Effector memory CD4-positive, alpha-beta T cell (primary cell): ENCODE measurements at regions not wholly inside any gene's neighbourhood (a gene's known extent, or its start where the extent isn't known, plus 50 kb on each side); places are given as distances from the start of the nearest gene placed in this dataset.
"Not testable (repeated sequence)": the region's sequence is repeated elsewhere in the genome, so short reads cannot be mapped to it uniquely, and the experiment has no call there.

ENCODE experiments used
- DNase-seq, 3 donors: peaks; one replicate each; pipeline ENCODE4 v3.0.0-alpha.2; 2020
- H3K27ac ChIP-seq: 2 replicates; pipeline ENCODE4 v1.7.0; 2013; ENCODE audit warnings: mild to moderate bottlenecking, low read length, moderate library complexity; ENCODE audit not compliant: insufficient read depth, poor library complexity, severe bottlenecking
- H3K27me3 ChIP-seq: replicated peaks from 2 replicates; pipeline ENCODE4 v1.7.0; 2013; ENCODE audit warnings: mild to moderate bottlenecking, low read length; ENCODE audit not compliant: insufficient read depth, control insufficient read depth, poor library complexity, severe bottlenecking
- H3K36me3 ChIP-seq: 2 replicates; pipeline ENCODE4 v1.7.0; 2013; ENCODE audit warnings: mild to moderate bottlenecking, low read length, moderate library complexity; ENCODE audit not compliant: control insufficient read depth, insufficient read depth
- H3K4me1 ChIP-seq: 2 replicates; pipeline ENCODE4 v1.7.0; 2013; ENCODE audit warnings: low read length, mild to moderate bottlenecking; ENCODE audit not compliant: control insufficient read depth, insufficient read depth, poor library complexity, severe bottlenecking
- H3K4me3 ChIP-seq: 2 replicates; pipeline ENCODE4 v1.7.0; 2013; ENCODE audit warnings: low read length, low read depth, mild to moderate bottlenecking; ENCODE audit not compliant: insufficient read depth, poor library complexity, severe bottlenecking
- H3K9me3 ChIP-seq: 2 replicates; pipeline ENCODE4 v1.7.0; 2013; ENCODE audit warnings: mild to moderate bottlenecking, low read length, moderate library complexity; ENCODE audit not compliant: control insufficient read depth

GRCh38 chr6:21781128-21781527, 187.6 kb downstream of the SOX4 start:
- H3K27ac ChIP-seq = no peak overlapping the region
- no peaks in the 10 kb centered on the region for H3K4me1 ChIP-seq
- H3K9me3 ChIP-seq = no peaks in the 10 kb centered on the region
- no peaks in the 10 kb centered on the region for H3K36me3 ChIP-seq
- DNase-seq = no peak
- no peaks in the 10 kb centered on the region for H3K27me3 ChIP-seq
- no peak overlapping the region for H3K4me3 ChIP-seq

- no peak for DNase-seq
- no peaks in the 10 kb centered on the region for H3K9me3 ChIP-seq
- no peaks in the 10 kb centered on the region for H3K4me1 ChIP-seq
- no peaks in the 10 kb centered on the region for H3K36me3 ChIP-seq
- H3K4me3 ChIP-seq = no peak overlapping the region
- no peaks in the 10 kb centered on the region for H3K27me3 ChIP-seq
- H3K27ac ChIP-seq = no peak overlapping the region
These were observed 191.6 kb downstream of the SOX4 start for GRCh38 chr6:21785164-21785563.

- no peak for DNase-seq
- no peaks in the 10 kb centered on the region for H3K36me3 ChIP-seq
- no peaks in the 10 kb centered on the region for H3K4me1 ChIP-seq
- no peaks in the 10 kb centered on the region for H3K9me3 ChIP-seq
- no peak overlapping the region for H3K27ac ChIP-seq
- no peak overlapping the region for H3K4me3 ChIP-seq
- no peaks in the 10 kb centered on the region for H3K27me3 ChIP-seq
These were observed 197.5 kb downstream of the SOX4 start for GRCh38 chr6:21791056-21791455.

GRCh38 chr6:21791581-21791980, 198.0 kb downstream of the SOX4 start:
- no peak for DNase-seq
- no peaks in the 10 kb centered on the region for H3K36me3 ChIP-seq
- H3K4me1 ChIP-seq = no peaks in the 10 kb centered on the region
- H3K9me3 ChIP-seq = no peaks in the 10 kb centered on the region
- no peak overlapping the region for H3K4me3 ChIP-seq
- no peaks in the 10 kb centered on the region for H3K27me3 ChIP-seq
- no peak overlapping the region for H3K27ac ChIP-seq

GRCh38 chr6:21792177-21792576, 198.6 kb downstream of the SOX4 start:
- Histone ChIP-seq H3K4me3 (no peak overlapping the region), H3K4me1 (no peaks in the 10 kb centered on the region), H3K27me3 (no peaks in the 10 kb centered on the region), H3K27ac (no peak overlapping the region), H3K9me3 (no peaks in the 10 kb centered on the region), H3K36me3 (no peaks in the 10 kb centered on the region)
- DNase-seq = no peak

- H3K4me1 ChIP-seq, H3K27me3 ChIP-seq, H3K36me3 ChIP-seq, DNase-seq, H3K27ac ChIP-seq, H3K4me3 ChIP-seq, H3K9me3 ChIP-seq: not testable (repeated sequence)
These were observed 203.4 kb downstream of the SOX4 start for GRCh38 chr6:21796979-21797378.

- Histone ChIP-seq H3K4me1 (no peaks in the 10 kb centered on the region), H3K9me3 (no peaks in the 10 kb centered on the region), H3K27me3 (no peaks in the 10 kb centered on the region), H3K4me3 (no peak overlapping the region), H3K27ac (no peak overlapping the region), H3K36me3 (no peaks in the 10 kb centered on the region)
- DNase-seq = no peak
These were observed 204.9 kb downstream of the SOX4 start for GRCh38 chr6:21798468-21798867.

GRCh38 chr6:21800330-21800729, 206.8 kb downstream of the SOX4 start:
- H3K9me3 ChIP-seq = no peaks in the 10 kb centered on the region
- no peaks in the 10 kb centered on the region for H3K36me3 ChIP-seq
- no peak for DNase-seq
- no peak overlapping the region for H3K27ac ChIP-seq
- no peaks in the 10 kb centered on the region for H3K4me1 ChIP-seq
- H3K27me3 ChIP-seq = no peaks in the 10 kb centered on the region
- no peak overlapping the region for H3K4me3 ChIP-seq

GRCh38 chr6:21800948-21801438, 207.4 kb downstream of the SOX4 start:
- DNase-seq = no peak
- no peak overlapping the region for H3K27ac ChIP-seq
- no peaks in the 10 kb centered on the region for H3K9me3 ChIP-seq
- no peak overlapping the region for H3K4me3 ChIP-seq
- H3K4me1 ChIP-seq = no peaks in the 10 kb centered on the region
- H3K36me3 ChIP-seq = no peaks in the 10 kb centered on the region
- no peaks in the 10 kb centered on the region for H3K27me3 ChIP-seq

- H3K27ac ChIP-seq = no peak overlapping the region
- H3K4me1 ChIP-seq = no peaks in the 10 kb centered on the region
- H3K4me3 ChIP-seq = no peak overlapping the region
- H3K36me3 ChIP-seq = no peaks in the 10 kb centered on the region
- no peaks in the 10 kb centered on the region for H3K27me3 ChIP-seq
- DNase-seq = no peak
- H3K9me3 ChIP-seq = no peaks in the 10 kb centered on the region
These were observed 208.1 kb downstream of the SOX4 start for GRCh38 chr6:21801446-21802174.
